GM12875 (cell line): ENCODE measurements at regions not wholly inside any gene's neighbourhood (a gene's known extent, or its start where the extent isn't known, plus 50 kb on each side); places are given as distances from the start of the nearest gene placed in this dataset.
"Not testable (repeated sequence)": the region's sequence is repeated elsewhere in the genome, so short reads cannot be mapped to it uniquely, and the experiment has no call there.

ENCODE experiments used
- H3K4me3 ChIP-seq: one replicate; pipeline ENCODE4 v1.5.1; 2011; ENCODE audit warnings: low read depth, low read length, control low read depth
- TF ChIP-seq, protein P1 (sequence below): IDR thresholded peaks from 2 replicates; pipeline ENCODE4 v1.5.1; 2011; ENCODE audit warnings: low read depth, mild to moderate bottlenecking, control low read depth, inconsistent platforms, low read length, moderate library complexity, borderline replicate concordance; ENCODE audit not compliant: insufficient read depth

DNA sequence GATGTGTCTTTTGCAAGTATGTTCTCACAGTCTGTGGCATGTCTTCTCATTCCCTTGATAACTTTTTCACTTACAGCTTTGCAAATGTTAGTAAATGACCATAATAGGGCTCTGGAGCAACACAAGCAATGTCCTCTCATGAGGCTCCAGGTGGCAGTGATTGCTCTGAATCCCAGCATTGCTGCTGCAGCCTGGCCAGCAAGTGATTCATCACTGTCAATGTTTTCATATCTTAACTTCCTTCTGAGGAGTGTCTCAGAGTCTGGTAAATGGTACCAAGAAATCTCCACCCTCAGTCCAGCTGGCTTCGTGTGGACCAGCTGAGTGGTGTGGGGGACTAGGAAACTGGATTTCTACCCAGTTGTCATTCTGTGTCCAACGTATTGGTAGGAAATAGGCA lies 139.6 kb downstream of the MYLK4 start:
- TF ChIP-seq, protein P1, sequence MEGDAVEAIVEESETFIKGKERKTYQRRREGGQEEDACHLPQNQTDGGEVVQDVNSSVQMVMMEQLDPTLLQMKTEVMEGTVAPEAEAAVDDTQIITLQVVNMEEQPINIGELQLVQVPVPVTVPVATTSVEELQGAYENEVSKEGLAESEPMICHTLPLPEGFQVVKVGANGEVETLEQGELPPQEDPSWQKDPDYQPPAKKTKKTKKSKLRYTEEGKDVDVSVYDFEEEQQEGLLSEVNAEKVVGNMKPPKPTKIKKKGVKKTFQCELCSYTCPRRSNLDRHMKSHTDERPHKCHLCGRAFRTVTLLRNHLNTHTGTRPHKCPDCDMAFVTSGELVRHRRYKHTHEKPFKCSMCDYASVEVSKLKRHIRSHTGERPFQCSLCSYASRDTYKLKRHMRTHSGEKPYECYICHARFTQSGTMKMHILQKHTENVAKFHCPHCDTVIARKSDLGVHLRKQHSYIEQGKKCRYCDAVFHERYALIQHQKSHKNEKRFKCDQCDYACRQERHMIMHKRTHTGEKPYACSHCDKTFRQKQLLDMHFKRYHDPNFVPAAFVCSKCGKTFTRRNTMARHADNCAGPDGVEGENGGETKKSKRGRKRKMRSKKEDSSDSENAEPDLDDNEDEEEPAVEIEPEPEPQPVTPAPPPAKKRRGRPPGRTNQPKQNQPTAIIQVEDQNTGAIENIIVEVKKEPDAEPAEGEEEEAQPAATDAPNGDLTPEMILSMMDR, result no peak
- no peak overlapping the region for H3K4me3 ChIP-seq

- TF ChIP-seq, protein P1, result no peak
- H3K4me3 ChIP-seq, result no peak overlapping the region
These were observed 142.2 kb downstream of the MYLK4 start for GRCh38 chr6:2608503-2608902.

DNA sequence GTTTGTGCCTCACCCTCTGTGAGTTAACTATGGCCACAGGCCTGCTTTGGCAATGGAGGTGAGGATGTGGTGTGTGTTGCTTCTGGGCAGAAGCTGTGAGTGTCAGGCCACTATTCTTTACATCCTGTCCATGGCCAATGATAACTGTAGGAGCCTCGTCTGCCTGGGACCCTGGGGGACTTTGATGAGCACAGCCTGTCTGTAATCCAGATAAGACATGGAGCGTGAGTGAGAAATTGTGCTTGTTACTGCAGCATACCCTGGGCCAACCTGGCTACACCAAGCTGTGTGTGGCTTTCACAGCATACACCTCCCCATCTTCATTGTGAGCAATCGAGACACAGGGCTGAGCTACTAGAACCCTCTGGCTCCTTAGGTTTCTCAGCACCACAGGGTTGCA lies 150.4 kb downstream of the MYLK4 start:
- TF ChIP-seq, protein P1, result no peak

GRCh38 chr6:2599817-2600216 lies 150.9 kb downstream of the MYLK4 start:
- TF ChIP-seq, protein P1, result no peak
- no peak overlapping the region for H3K4me3 ChIP-seq

More for the DNA sequence above, 150.4 kb downstream of the MYLK4 start:
- no peak overlapping the region for H3K4me3 ChIP-seq

GRCh38 chr6:2598867-2599266 lies 151.9 kb downstream of the MYLK4 start:
- TF ChIP-seq, protein P1, result no peak
- H3K4me3 ChIP-seq, result no peak overlapping the region

GRCh38 chr6:2597991-2598390 lies 152.7 kb downstream of the MYLK4 start:
- no peak overlapping the region for H3K4me3 ChIP-seq
- TF ChIP-seq, protein P1, result no peak

DNA sequence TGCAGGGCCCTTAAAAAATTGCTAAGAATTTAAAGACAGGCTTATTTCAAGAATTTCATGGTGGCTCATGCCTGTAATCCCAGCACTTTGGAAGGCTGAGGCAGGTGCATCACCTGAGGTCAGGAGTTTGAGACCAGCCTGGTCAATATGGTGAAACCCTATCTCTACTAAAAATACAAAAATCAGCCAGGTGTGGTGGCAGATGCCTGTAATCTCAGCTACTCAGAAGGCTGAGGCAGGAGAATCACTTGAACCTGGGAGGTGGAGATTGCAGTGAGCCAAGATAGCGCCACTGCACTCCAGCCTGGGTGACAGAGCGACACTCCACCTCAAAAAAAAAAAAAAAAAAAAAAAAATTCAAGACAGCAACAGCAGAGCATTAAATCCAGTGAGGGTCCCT lies 153.3 kb downstream of the MYLK4 start:
- not testable (repeated sequence) for H3K4me3 ChIP-seq

GRCh38 chr6:2596222-2596621 lies 154.5 kb downstream of the MYLK4 start:
- TF ChIP-seq, protein P1, result peak; percentile 47
- H3K4me3 ChIP-seq, result no peak overlapping the region
